H1 (cell line): ENCODE measurements at regions not wholly inside any gene's neighbourhood (a gene's known extent, or its start where the extent isn't known, plus 50 kb on each side); places are given as distances from the start of the nearest gene placed in this dataset.
A peak's percentile ranks its signal among the peaks of the same experiment; 100 is the strongest.

Experiments used
- CTCF ChIA-PET: fragments of 300-600 bp; sonication (Branson Sonifier 250); formaldehyde crosslinking; loops from one replicate; lab custom pipeline; 2021; ENCODE audit not compliant: partially characterized antibody; lab: Charles Lee
- POLR2A ChIA-PET: fragments of 300-600 bp; sonication (Branson Sonifier 250); formaldehyde crosslinking; loops from one replicate; lab custom pipeline; 2021; ENCODE audit warnings: inconsistent platforms; ENCODE audit not compliant: partially characterized antibody; lab: Charles Lee
- DNase-seq, 2 experiments: peaks; one replicate each; pipeline versions ENCODE4 v3.0.0 to v3.0.0-alpha.2; 2010 to 2022; ENCODE audit warnings: low spot score in 2 of 2, low read depth in 1 of 2, mixed read lengths in 1 of 2
- FAIRE-seq: peaks from 2 replicates; lab custom pipeline; 2011; peaks lifted over from hg19 to GRCh38; lab: Jason Lieb, UNC
- H2AFZ ChIP-seq: 2 replicates; pipeline ENCODE4 v1.8.1; 2012; ENCODE audit warnings: low read length, inconsistent platforms
- H2AK5ac ChIP-seq: 2 replicates; pipeline ENCODE4 v1.6.1; 2013; ENCODE audit warnings: low read depth, low read length
- H2BK120ac ChIP-seq: replicated peaks from 2 replicates; pipeline ENCODE3; 2013; ENCODE audit warnings: low read depth, low read length, inconsistent platforms
- H2BK12ac ChIP-seq: 2 replicates; pipeline ENCODE4 v1.6.1; 2013; ENCODE audit warnings: low read depth, low read length
- H2BK15ac ChIP-seq: 2 replicates; pipeline ENCODE4 v1.6.1; 2013; ENCODE audit warnings: low read length
- H2BK20ac ChIP-seq: 2 replicates; pipeline ENCODE4 v1.6.1; 2013; ENCODE audit warnings: low read length
- H2BK5ac ChIP-seq: 2 replicates; pipeline ENCODE4 v1.6.1; 2013; ENCODE audit warnings: low read depth, low read length
- H3K14ac ChIP-seq: 2 replicates; pipeline ENCODE4 v1.6.1; 2013; ENCODE audit warnings: inconsistent platforms; ENCODE audit not compliant: insufficient read length
- H3K18ac ChIP-seq: 2 replicates; pipeline ENCODE4 v1.6.1; 2013; ENCODE audit warnings: low read length; ENCODE audit errors: extremely low read depth
- H3K23ac ChIP-seq: 2 replicates; pipeline ENCODE4 v1.6.1; 2013; ENCODE audit warnings: inconsistent platforms; ENCODE audit not compliant: insufficient read length
- H3K23me2 ChIP-seq: 2 replicates; pipeline ENCODE4 v1.6.1; 2013; ENCODE audit warnings: low read depth, low read length
- H3K27ac ChIP-seq: 2 replicates; pipeline ENCODE4 v1.6.1; 2011; ENCODE audit warnings: low read depth, low read length, inconsistent platforms
- H3K27me3 ChIP-seq, 4 experiments: replicated peaks in 1 of 4; 1 replicate in 1 of 4; 2 replicates in 3 of 4; pipeline versions ENCODE4 v1.6.1 to v1.8.1; 2011 to 2013; ENCODE audit warnings: low read length in 3 of 4, mild to moderate bottlenecking in 3 of 4, inconsistent platforms in 2 of 4, mixed read lengths in 2 of 4, moderate library complexity in 1 of 4; ENCODE audit not compliant: control insufficient read depth in 3 of 4, insufficient read depth in 3 of 4; ENCODE audit errors: extremely low read depth in 1 of 4
- H3K36me3 ChIP-seq, 4 experiments: 2 replicates each; pipeline versions ENCODE4 v1.6.1 to v1.8.1; 2011 to 2013; ENCODE audit warnings: mild to moderate bottlenecking in 4 of 4, low read length in 3 of 4, moderate library complexity in 2 of 4, control low read depth in 1 of 4, inconsistent platforms in 1 of 4; ENCODE audit not compliant: insufficient read depth in 4 of 4, control insufficient read depth in 2 of 4
- H3K4ac ChIP-seq: replicated peaks from 2 replicates; pipeline ENCODE3; 2013; ENCODE audit warnings: low read length, low read depth, mixed read lengths, inconsistent platforms; ENCODE audit not compliant: insufficient read length
- H3K4me1 ChIP-seq, 4 experiments: replicated peaks in 1 of 4; 1 replicate in 1 of 4; 2 replicates in 3 of 4; pipeline versions ENCODE4 v1.6.1 to v1.8.1; 2011 to 2013; ENCODE audit warnings: low read length in 3 of 4, inconsistent platforms in 2 of 4, mixed read lengths in 1 of 4; ENCODE audit not compliant: insufficient read depth in 4 of 4, control insufficient read depth in 3 of 4
- H3K4me2 ChIP-seq, 2 experiments: 2 replicates each; pipeline versions ENCODE4 v1.6.1 to v1.8.1; 2011 to 2013; ENCODE audit warnings: low read depth in 2 of 2, low read length in 2 of 2, control low read depth in 1 of 2, inconsistent platforms in 1 of 2, mild to moderate bottlenecking in 1 of 2; ENCODE audit not compliant: insufficient read depth in 1 of 2
- H3K4me3 ChIP-seq, 4 experiments: fragments of 200-600, 300-600 bp in 1 of 4; sonication (generic), shearing (Covaris generic), sonication (Bioruptor Twin) in 1 of 4; 2 replicates each; pipeline versions ENCODE4 v1.5.1 to v1.8.1; 2011 to 2016; ENCODE audit warnings: low read length in 4 of 4, low read depth in 3 of 4, control low read depth in 2 of 4, inconsistent platforms in 2 of 4, mild to moderate bottlenecking in 2 of 4, mixed read lengths in 1 of 4, moderate library complexity in 1 of 4; ENCODE audit not compliant: insufficient read depth in 2 of 4; ENCODE audit errors: extremely low read depth in 1 of 4
- H3K56ac ChIP-seq: replicated peaks from 2 replicates; pipeline ENCODE3; 2013; ENCODE audit warnings: low read depth, mild to moderate bottlenecking, mixed read lengths, low read length, inconsistent platforms; ENCODE audit not compliant: insufficient read length
- H3K79me1 ChIP-seq: 2 replicates; pipeline ENCODE4 v1.6.1; 2013; ENCODE audit warnings: low read depth, low read length, control low read depth
- H3K79me2 ChIP-seq, 2 experiments: 2 replicates each; pipeline versions ENCODE4 v1.6.1 to v1.8.1; 2012 to 2013; ENCODE audit warnings: low read length in 2 of 2, mild to moderate bottlenecking in 2 of 2, inconsistent platforms in 1 of 2; ENCODE audit not compliant: insufficient read depth in 2 of 2, control insufficient read depth in 1 of 2
- H3K9ac ChIP-seq, 4 experiments: replicated peaks in 1 of 4; 1 replicate in 1 of 4; 2 replicates in 3 of 4; pipeline versions ENCODE4 v1.6.1 to v1.8.1; 2011 to 2013; ENCODE audit warnings: low read depth in 3 of 4, low read length in 3 of 4, control low read depth in 2 of 4, mild to moderate bottlenecking in 2 of 4, moderate library complexity in 2 of 4, inconsistent platforms in 1 of 4; ENCODE audit errors: extremely low read depth in 1 of 4
- H3K9me3 ChIP-seq, 2 experiments: 2 replicates each; pipeline versions ENCODE4 v1.6.1 to v1.8.1; 2012 to 2013; ENCODE audit warnings: mild to moderate bottlenecking in 2 of 2, moderate library complexity in 2 of 2, control low read depth in 1 of 2, inconsistent platforms in 1 of 2, low read depth in 1 of 2, low read length in 1 of 2, mixed read lengths in 1 of 2; ENCODE audit not compliant: insufficient read depth in 2 of 2
- H4K20me1 ChIP-seq, 2 experiments: replicated peaks in 1 of 2; 2 replicates each; pipeline versions ENCODE3 to v1.8.1; 2011 to 2013; ENCODE audit warnings: inconsistent platforms in 2 of 2, low read length in 2 of 2, mild to moderate bottlenecking in 1 of 2; ENCODE audit not compliant: insufficient read depth in 2 of 2, control insufficient read depth in 1 of 2
- H4K5ac ChIP-seq: 2 replicates; pipeline ENCODE4 v1.6.1; 2013; ENCODE audit warnings: low read length, low read depth, mixed read lengths, inconsistent platforms; ENCODE audit not compliant: insufficient read length
- H4K8ac ChIP-seq: 2 replicates; pipeline ENCODE4 v1.8.0; 2013; ENCODE audit warnings: mild to moderate bottlenecking, moderate library complexity, low read length, inconsistent platforms; ENCODE audit not compliant: insufficient read depth; ENCODE audit errors: extremely low read depth
- H4K91ac ChIP-seq: replicated peaks from 2 replicates; pipeline ENCODE3; 2013; ENCODE audit warnings: low read length, mixed read lengths, inconsistent platforms; ENCODE audit not compliant: insufficient read length
- EGR1 ChIP-seq: IDR thresholded peaks from 2 replicates; pipeline ENCODE4 v1.6.1; 2011; ENCODE audit warnings: low read depth, low read length, borderline replicate concordance
- HDAC2 ChIP-seq, 2 experiments: fragments of 300-600 bp in 1 of 2; sonication (generic) in 1 of 2; IDR thresholded peaks; 2 replicates each; pipeline ENCODE4 v1.6.1; 2011 to 2012; ENCODE audit warnings: low read depth in 2 of 2, low read length in 2 of 2, mild to moderate bottlenecking in 2 of 2, moderate library complexity in 2 of 2, borderline replicate concordance in 1 of 2, inconsistent platforms in 1 of 2
- KDM1A ChIP-seq: fragments of 200-600, 300-600 bp; sonication (generic); IDR thresholded peaks from 2 replicates; pipeline ENCODE4 v1.7.1; 2016; ENCODE audit warnings: mild to moderate bottlenecking, low read length, borderline replicate concordance
- WGBS, 2 experiments: shearing (Covaris generic) in 1 of 2; methylation state at CpG; one replicate each; pipeline versions ENCODE4 v1.1.6 to v1.1.7; 2013 to 2015; ENCODE audit warnings: low lambda C conversion rate in 2 of 2, mixed read lengths in 2 of 2, inconsistent platforms in 1 of 2, low coverage in 1 of 2, missing lambda C conversion rate in 1 of 2; ENCODE audit not compliant: insufficient replicate concordance in 2 of 2, insufficient coverage in 1 of 2, insufficient read length in 1 of 2; ENCODE audit errors: extremely low coverage in 1 of 2, missing lambda C conversion rate in 1 of 2; 5-methylcytosine and 5-hydroxymethylcytosine counted together

DNA sequence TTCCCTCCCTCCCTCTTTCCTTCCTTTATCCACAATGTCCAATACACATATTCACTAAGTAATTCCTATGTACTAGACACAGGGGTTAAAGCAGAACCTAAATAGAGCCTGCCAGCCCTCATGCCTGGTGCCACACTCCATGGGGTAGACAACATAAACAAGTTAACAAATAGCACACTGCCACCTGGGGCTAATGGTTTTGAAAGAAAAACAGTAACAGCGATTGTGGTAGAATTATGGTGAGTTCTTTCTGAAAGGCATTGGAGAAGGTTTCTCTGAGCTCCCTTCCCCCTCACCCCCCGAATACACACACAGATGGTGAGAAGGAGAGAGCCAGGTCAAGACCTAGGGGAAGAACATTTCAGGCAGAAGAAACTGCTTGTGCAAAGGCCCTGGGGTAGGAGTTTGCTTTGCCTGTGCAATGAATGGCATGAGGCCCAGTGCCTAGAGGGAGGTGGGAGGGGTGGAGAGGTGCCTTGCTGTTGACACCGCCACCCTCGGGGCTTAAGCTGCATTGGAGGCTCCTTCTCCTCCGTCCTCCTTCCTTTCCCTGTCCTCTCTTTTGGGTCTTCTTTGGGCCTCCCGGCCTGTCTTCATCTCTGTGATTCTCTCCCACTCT is 502.4 kb upstream of the SULF2 start:
- no peak overlapping the region for H2BK12ac ChIP-seq
- H3K27me3 ChIP-seq, result no peaks in the 10 kb centered on the region
- H2BK20ac ChIP-seq, result no peak overlapping the region
- no peak overlapping the region for H3K4me2 ChIP-seq
- DNase-seq (no peak), FAIRE-seq (no peak)
- H3K14ac ChIP-seq, result no peak overlapping the region
- H3K79me2 ChIP-seq, result no peaks in the 10 kb centered on the region
- peaks cover 1 to 14% (median 6%) of the 10 kb centered on the region in 4 experiments; a peak in 5 of 7 replicates for H3K4me1 ChIP-seq
- H3K23me2 ChIP-seq, result peaks cover 1% of the 10 kb centered on the region; the same call in 1 of the 2 replicates
- no peak overlapping the region for H2AFZ ChIP-seq
- no peak overlapping the region for H3K9ac ChIP-seq
- H3K27ac ChIP-seq, result no peak overlapping the region
- 88% methylated on average over 6 of the region's 6 CpGs; no CpG with 5 or more reads in 1 of the 2 experiments for WGBS, 2 experiments
- POLR2A ChIA-PET, result interaction anchor here (0.9 kb wide), 1 partner anchor 12 kb away, joined by 3 read pairs; no protein-coding TSS in a partner anchor
- 0 out of 2 replicates have a peak overlapping the region, but pooled peaks have one; percentile 73 for H2BK15ac ChIP-seq
- no peak overlapping the region for H3K4me3 ChIP-seq
- no peak overlapping the region for H3K23ac ChIP-seq
- CTCF ChIA-PET, result no interaction called here
- no peak overlapping the region for H3K56ac ChIP-seq
- H4K20me1 ChIP-seq, result no peaks in the 10 kb centered on the region
- no peak overlapping the region for H2BK120ac ChIP-seq
- H2BK5ac ChIP-seq, result no peak overlapping the region
- no peak overlapping the region for H4K5ac ChIP-seq
- no peak overlapping the region for H3K18ac ChIP-seq
- no peak overlapping the region for H3K4ac ChIP-seq
- no peak overlapping the region for H4K8ac ChIP-seq
- H2AK5ac ChIP-seq, result no peak overlapping the region; the same call in 1 of the 2 replicates
- no peaks in the 10 kb centered on the region for H3K36me3 ChIP-seq
- no peaks in the 10 kb centered on the region for H3K79me1 ChIP-seq
- H3K9me3 ChIP-seq, result no peaks in the 10 kb centered on the region
- TF ChIP-seq KDM1A, result peak; percentile 91; the same call in 1 of the 2 replicates
- no peak for TF ChIP-seq EGR1
- 0 out of 4 replicates have a peak, but pooled peaks of 1 of the 2 experiments have one; percentile 63 for TF ChIP-seq HDAC2 (IDR thresholded peaks at IDR 0.05; ENCODE audit: borderline replicate concordance in 1 of 2, low read depth in 2 of 2, low read length in 2 of 2)
- H4K91ac ChIP-seq, result no peak overlapping the region
